CD4-positive, alpha-beta T cell (primary cell): ENCODE measurements at regions not wholly inside any gene's neighbourhood (a gene's known extent, or its start where the extent isn't known, plus 50 kb on each side); places are given as distances from the start of the nearest gene placed in this dataset.
A peak's percentile ranks its signal among the peaks of the same experiment; 100 is the strongest.

Experiments
- ATAC-seq: fragments of 200-7000 bp; cut with Tn5 transposase; one replicate; pipeline ENCODE4 v1.10.0; 2022; ENCODE audit warnings: mild to moderate bottlenecking; ENCODE audit not compliant: poor library complexity
- CTCF ChIA-PET: fragments of 350-600 bp; sonication (Branson Sonifier 250); formaldehyde crosslinking; loops from one replicate; lab custom pipeline; 2021; ENCODE audit warnings: antibody characterized with exemption, inconsistent platforms; lab: Charles Lee
- POLR2A ChIA-PET: fragments of 350-600 bp; sonication (Branson Sonifier 250); formaldehyde crosslinking; loops from one replicate; lab custom pipeline; 2021; ENCODE audit warnings: antibody characterized with exemption, inconsistent platforms; lab: Charles Lee
- DNase-seq, 14 experiments: peaks; one replicate each; pipeline ENCODE4 v3.0.0-alpha.2; 2013 to 2020; ENCODE audit warnings: mixed read lengths in 2 of 14
- H3K27ac ChIP-seq, 2 donors: one replicate each; pipeline versions ENCODE4 v1.5.1 to v1.7.0; 2013; ENCODE audit warnings: low read length in 2 of 2, low read depth in 1 of 2, mild to moderate bottlenecking in 1 of 2
- H3K27me3 ChIP-seq, 2 experiments: 1 replicate in 1 of 2; 2 replicates in 1 of 2; pipeline versions ENCODE4 v1.6.1 to v1.7.0; 2013; ENCODE audit warnings: low read length in 2 of 2, control low read depth in 1 of 2, mild to moderate bottlenecking in 1 of 2, moderate library complexity in 1 of 2; ENCODE audit not compliant: insufficient read depth in 2 of 2, control insufficient read depth in 1 of 2
- H3K36me3 ChIP-seq: one replicate; pipeline ENCODE4 v1.6.1; 2013; ENCODE audit warnings: low read length, control low read depth; ENCODE audit not compliant: insufficient read depth
- H3K4me1 ChIP-seq: one replicate; pipeline ENCODE4 v1.6.1; 2013; ENCODE audit warnings: low read length, control low read depth; ENCODE audit not compliant: insufficient read depth
- H3K4me3 ChIP-seq: one replicate; pipeline ENCODE4 v1.5.1; 2013; ENCODE audit warnings: mild to moderate bottlenecking, low read length, moderate library complexity
- H3K9me3 ChIP-seq, 2 experiments: 1 replicate in 1 of 2; 2 replicates in 1 of 2; pipeline versions ENCODE4 v1.6.1 to v1.7.0; 2013; ENCODE audit warnings: low read length in 2 of 2, mild to moderate bottlenecking in 2 of 2, control low read depth in 1 of 2, moderate library complexity in 1 of 2; ENCODE audit not compliant: control insufficient read depth in 1 of 2, insufficient read depth in 1 of 2
- H3K27ac Mint-ChIP-seq: one replicate; pipeline ENCODE4 v1.8.0; 2020; ENCODE audit warnings: mixed read lengths
- H3K27me3 Mint-ChIP-seq: one replicate; pipeline ENCODE4 v1.8.0; 2021; ENCODE audit warnings: mixed read lengths
- H3K36me3 Mint-ChIP-seq: one replicate; pipeline ENCODE4 v1.8.0; 2021; ENCODE audit warnings: low read depth, mixed read lengths
- H3K4me1 Mint-ChIP-seq: one replicate; pipeline ENCODE4 v1.8.0; 2021; ENCODE audit warnings: low read depth, mixed read lengths
- H3K4me3 Mint-ChIP-seq: one replicate; pipeline ENCODE4 v1.8.0; 2020; ENCODE audit warnings: mild to moderate bottlenecking, mixed read lengths
- H3K9me3 Mint-ChIP-seq: one replicate; pipeline ENCODE4 v1.8.0; 2020; ENCODE audit warnings: mixed read lengths
- CTCF ChIP-seq: fragments of 200-600 bp; IDR thresholded peaks from one replicate; pipeline ENCODE4 v1.8.0; 2022; ENCODE audit warnings: antibody characterized with exemption, mild to moderate bottlenecking
- intact Hi-C, 2 experiments: fragments of 100-400 bp; cut with DNase I in 1 of 2; cut with micrococcal nuclease in 1 of 2; formaldehyde crosslinking; loops; one replicate each; pipeline versions ENCODE4 v1.15.1 to v1.9.0; 2023 to 2025; cut with DNase I, micrococcal nuclease

- no peak overlapping the region for H3K27ac ChIP-seq
- no peak overlapping the region for H3K4me3 ChIP-seq
- Mint-ChIP-seq H3K27me3 (peaks cover 31% of the 10 kb centered on the region), H3K4me3 (no peak overlapping the region), H3K4me1 (no peaks in the 10 kb centered on the region), H3K27ac (no peak overlapping the region), H3K9me3 (no peaks in the 10 kb centered on the region), H3K36me3 (no peaks in the 10 kb centered on the region)
- H3K9me3 ChIP-seq, result no peaks in the 10 kb centered on the region
- no peaks in the 10 kb centered on the region for H3K4me1 ChIP-seq
- H3K36me3 ChIP-seq, result no peaks in the 10 kb centered on the region
- CTCF ChIA-PET, result no interaction called here
- no peak for TF ChIP-seq CTCF
- peaks cover 0 to 2% of the 10 kb centered on the region in 2 experiments for H3K27me3 ChIP-seq
- POLR2A ChIA-PET, result no interaction called here
- intact Hi-C loops, result no loop called here
- ATAC-seq (no peak), DNase-seq (no peak)
These were observed 123.0 kb downstream of the WT1 start for GRCh38 chr11:32312206-32312817.

- DNase-seq, result peak in 3 of 14 experiments; percentile 15 to 57 (median 38)
- no peak overlapping the region for H3K4me3 Mint-ChIP-seq
- no peaks in the 10 kb centered on the region for H3K9me3 Mint-ChIP-seq
- H3K36me3 Mint-ChIP-seq, result no peaks in the 10 kb centered on the region
- Histone ChIP-seq H3K4me1 (no peaks in the 10 kb centered on the region), H3K27ac (no peak overlapping the region), H3K9me3 (no peaks in the 10 kb centered on the region), H3K4me3 (no peak overlapping the region), H3K27me3 (peaks cover 0 to 2% of the 10 kb centered on the region in 2 experiments), H3K36me3 (no peaks in the 10 kb centered on the region)
- no peaks in the 10 kb centered on the region for H3K4me1 Mint-ChIP-seq
- ChIA-PET CTCF (no interaction called here), POLR2A (no interaction called here)
- ATAC-seq, result peak; percentile 32
- TF ChIP-seq CTCF, result peak; percentile 37
- no peak overlapping the region for H3K27ac Mint-ChIP-seq
- H3K27me3 Mint-ChIP-seq, result peaks cover 32% of the 10 kb centered on the region
- intact Hi-C loops, result no loop called here
These were observed 122.4 kb downstream of the WT1 start for GRCh38 chr11:32312865-32313403.

GRCh38 chr11:32313477-32313876 lies 121.9 kb downstream of the WT1 start:
- intact Hi-C loops, result no loop called here
- CTCF ChIA-PET, result no interaction called here
- POLR2A ChIA-PET, result no interaction called here

More at GRCh38 chr11:32313477-32313876, 121.9 kb downstream of the WT1 start:
- Mint-ChIP-seq H3K4me3 (no peak overlapping the region), H3K27ac (no peak overlapping the region), H3K4me1 (no peaks in the 10 kb centered on the region), H3K27me3 (peaks cover 31% of the 10 kb centered on the region), H3K36me3 (no peaks in the 10 kb centered on the region), H3K9me3 (no peaks in the 10 kb centered on the region)
- no peak for DNase-seq
- peaks cover 0 to 2% of the 10 kb centered on the region in 2 experiments for H3K27me3 ChIP-seq
- no peak for ATAC-seq
- no peak overlapping the region for H3K27ac ChIP-seq
- no peak overlapping the region for H3K4me3 ChIP-seq
- no peak for TF ChIP-seq CTCF
- no peaks in the 10 kb centered on the region for H3K36me3 ChIP-seq
- H3K9me3 ChIP-seq, result no peaks in the 10 kb centered on the region
- no peaks in the 10 kb centered on the region for H3K4me1 ChIP-seq
